Breast epithelium (tissue), 4 donors: ENCODE measurements at regions not wholly inside any gene's neighbourhood (a gene's known extent, or its start where the extent isn't known, plus 50 kb on each side); places are given as distances from the start of the nearest gene placed in this dataset.

ENCODE experiments used
- DNase-seq, 2 donors: peaks; one replicate each; pipeline ENCODE4 v3.0.0-alpha.2; 2019; ENCODE audit warnings: low spot score in 2 of 2
- H3K27ac ChIP-seq, 2 donors: fragments of 200-600 bp; sonication (generic) in 1 of 2; one replicate each; pipeline ENCODE4 v1.5.1; 2016 to 2019; ENCODE audit warnings: mild to moderate bottlenecking in 1 of 2
- H3K27me3 ChIP-seq, 2 donors: fragments of 200-600 bp; sonication (generic) in 1 of 2; one replicate each; pipeline versions ENCODE4 v1.5.1 to v1.6.0; 2017 to 2019; ENCODE audit warnings: control low read depth in 1 of 2, mild to moderate bottlenecking in 1 of 2
- H3K36me3 ChIP-seq: fragments of 200-600 bp; one replicate; pipeline ENCODE4 v1.5.1; 2019
- H3K4me1 ChIP-seq, 2 donors: fragments of 200-600 bp; sonication (generic); one replicate each; pipeline ENCODE4 v1.5.1; 2016 to 2019; ENCODE audit warnings: control low read depth in 1 of 2
- H3K4me3 ChIP-seq, 3 donors: fragments of 200-600 bp; sonication (generic); 1 replicate in 2 of 3; 2 replicates in 1 of 3; pipeline ENCODE4 v1.5.1; 2016 to 2019; ENCODE audit warnings: mild to moderate bottlenecking in 3 of 3, moderate library complexity in 2 of 3
- H3K9me3 ChIP-seq, 2 donors: fragments of 200-600 bp; sonication (generic) in 1 of 2; one replicate each; pipeline ENCODE4 v1.5.1; 2016 to 2019; ENCODE audit warnings: control low read depth in 1 of 2
- POLR2A ChIP-seq: fragments of 450-650 bp; IDR thresholded peaks from one replicate; pipeline ENCODE4 v1.6.1; 2016; ENCODE audit warnings: antibody characterized with exemption, mild to moderate bottlenecking, moderate library complexity
- POLR2AphosphoS5 ChIP-seq, 3 donors: sonication (generic); formaldehyde crosslinking; IDR thresholded peaks; one replicate each; pipeline ENCODE4 v1.6.1; 2017; ENCODE audit warnings: antibody characterized with exemption in 3 of 3
- intact Hi-C: fragments of 100-400 bp; cut with DNase I; formaldehyde crosslinking; loops from one replicate; pipeline ENCODE4 v1.15.1; 2023; ENCODE audit warnings: low total_unique reads
- TF ChIP-seq, protein P1 (sequence below), 3 donors: fragments of 450-650 bp; IDR thresholded peaks; one replicate each; pipeline ENCODE4 v1.5.1; 2016 to 2017; ENCODE audit warnings: antibody characterized with exemption in 3 of 3, mild to moderate bottlenecking in 3 of 3, moderate library complexity in 3 of 3

DNA sequence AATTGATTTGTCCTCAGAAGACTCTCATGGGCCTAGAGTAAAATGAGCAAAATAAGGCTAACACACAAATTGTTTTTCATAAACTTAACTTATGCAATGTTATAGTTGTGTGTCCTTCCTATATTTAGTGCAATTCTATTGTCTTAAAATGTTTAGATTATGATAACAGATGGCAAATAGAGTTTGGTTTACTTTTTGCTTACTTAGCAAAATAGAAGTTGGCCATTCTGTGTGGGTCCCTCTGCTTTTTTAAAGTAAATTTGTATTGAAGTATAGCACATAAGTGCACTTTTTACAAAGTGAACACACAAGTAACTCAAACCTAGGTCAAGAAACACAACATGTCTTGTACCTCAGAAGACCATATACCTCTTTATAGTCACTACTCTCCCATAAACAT lies 150.6 kb upstream of the RARB start:
- intact Hi-C loops, result no loop called here

DNA sequence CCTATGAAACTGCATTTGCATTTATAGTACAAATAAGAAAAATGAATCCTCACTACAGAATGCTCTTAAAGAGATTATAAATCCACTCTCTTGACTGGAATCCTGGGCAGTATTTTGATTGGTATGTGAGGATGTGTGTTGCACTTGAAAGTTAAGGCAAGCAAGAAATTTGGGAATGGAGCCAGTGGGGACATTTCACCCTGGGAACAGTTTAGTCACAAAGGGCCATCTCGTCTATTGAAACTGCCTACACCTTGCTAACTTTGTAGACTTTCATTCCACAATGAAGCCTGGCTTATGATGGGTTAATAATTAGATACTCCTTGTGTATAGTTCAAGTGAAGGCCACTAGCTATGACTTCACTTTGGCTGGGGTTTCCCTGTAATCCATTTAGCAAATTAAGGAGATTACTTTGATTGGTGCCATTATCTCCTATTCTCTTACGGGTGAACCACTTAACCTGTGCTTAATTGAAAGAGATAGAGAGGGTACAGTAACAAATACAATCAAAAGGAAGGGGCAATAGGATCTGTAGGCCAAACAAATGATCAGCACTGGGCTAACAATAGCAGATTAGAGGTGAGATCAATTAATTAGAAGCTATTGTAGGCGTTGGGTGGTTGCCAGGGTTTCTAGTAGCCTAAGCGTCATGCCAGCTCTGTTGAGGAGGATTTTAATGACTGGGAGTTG lies 146.9 kb upstream of the RARB start:
- no peaks in the 10 kb centered on the region for H3K4me1 ChIP-seq
- no peaks in the 10 kb centered on the region for H3K27me3 ChIP-seq
- no peaks in the 10 kb centered on the region for H3K36me3 ChIP-seq
- H3K9me3 ChIP-seq, result no peaks in the 10 kb centered on the region
- no peak overlapping the region for H3K27ac ChIP-seq
- TF ChIP-seq POLR2AphosphoS5 (IDR thresholded peaks at IDR 0.05), result no peak
- no peak for TF ChIP-seq POLR2A
- TF ChIP-seq, protein P1, sequence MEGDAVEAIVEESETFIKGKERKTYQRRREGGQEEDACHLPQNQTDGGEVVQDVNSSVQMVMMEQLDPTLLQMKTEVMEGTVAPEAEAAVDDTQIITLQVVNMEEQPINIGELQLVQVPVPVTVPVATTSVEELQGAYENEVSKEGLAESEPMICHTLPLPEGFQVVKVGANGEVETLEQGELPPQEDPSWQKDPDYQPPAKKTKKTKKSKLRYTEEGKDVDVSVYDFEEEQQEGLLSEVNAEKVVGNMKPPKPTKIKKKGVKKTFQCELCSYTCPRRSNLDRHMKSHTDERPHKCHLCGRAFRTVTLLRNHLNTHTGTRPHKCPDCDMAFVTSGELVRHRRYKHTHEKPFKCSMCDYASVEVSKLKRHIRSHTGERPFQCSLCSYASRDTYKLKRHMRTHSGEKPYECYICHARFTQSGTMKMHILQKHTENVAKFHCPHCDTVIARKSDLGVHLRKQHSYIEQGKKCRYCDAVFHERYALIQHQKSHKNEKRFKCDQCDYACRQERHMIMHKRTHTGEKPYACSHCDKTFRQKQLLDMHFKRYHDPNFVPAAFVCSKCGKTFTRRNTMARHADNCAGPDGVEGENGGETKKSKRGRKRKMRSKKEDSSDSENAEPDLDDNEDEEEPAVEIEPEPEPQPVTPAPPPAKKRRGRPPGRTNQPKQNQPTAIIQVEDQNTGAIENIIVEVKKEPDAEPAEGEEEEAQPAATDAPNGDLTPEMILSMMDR (IDR thresholded peaks at IDR 0.05), result no peak
- intact Hi-C loops, result no loop called here
- H3K4me3 ChIP-seq, result no peak overlapping the region
- no peak for DNase-seq

More for the DNA sequence above, 150.6 kb upstream of the RARB start:
- Histone ChIP-seq H3K4me1 (no peaks in the 10 kb centered on the region), H3K4me3 (no peak overlapping the region), H3K9me3 (no peaks in the 10 kb centered on the region), H3K36me3 (no peaks in the 10 kb centered on the region), H3K27me3 (no peaks in the 10 kb centered on the region), H3K27ac (no peak overlapping the region)
- no peak for DNase-seq
- TF ChIP-seq, protein P1 (IDR thresholded peaks at IDR 0.05), result no peak
- no peak for TF ChIP-seq POLR2A
- no peak for TF ChIP-seq POLR2AphosphoS5 (IDR thresholded peaks at IDR 0.05)

DNA sequence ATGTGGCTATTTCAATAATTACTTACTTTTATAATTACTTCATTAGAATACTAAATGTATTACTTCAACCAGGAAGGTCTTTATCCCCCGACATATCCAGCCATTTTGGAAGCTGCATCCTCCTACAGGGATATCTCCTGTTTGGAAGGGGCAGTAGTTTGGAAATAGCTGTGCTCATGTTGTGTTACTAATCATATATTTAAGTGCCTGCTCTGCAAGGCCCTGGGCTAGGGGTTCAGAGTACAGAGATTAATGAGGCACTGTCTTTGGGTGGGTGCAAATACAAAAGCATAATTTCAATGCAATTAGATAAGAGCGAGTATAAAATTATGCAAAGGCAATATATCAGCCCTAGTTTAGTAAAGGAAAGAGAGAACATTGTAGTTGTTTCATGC lies 146.3 kb upstream of the RARB start:
- TF ChIP-seq POLR2A, result no peak
- TF ChIP-seq, protein P1 (IDR thresholded peaks at IDR 0.05), result no peak
- TF ChIP-seq POLR2AphosphoS5 (IDR thresholded peaks at IDR 0.05), result no peak
- DNase-seq, result no peak
- Histone ChIP-seq H3K4me1 (no peaks in the 10 kb centered on the region), H3K27ac (no peak overlapping the region), H3K4me3 (no peak overlapping the region), H3K9me3 (no peaks in the 10 kb centered on the region), H3K36me3 (no peaks in the 10 kb centered on the region), H3K27me3 (no peaks in the 10 kb centered on the region)
- intact Hi-C loops, result no loop called here

DNA sequence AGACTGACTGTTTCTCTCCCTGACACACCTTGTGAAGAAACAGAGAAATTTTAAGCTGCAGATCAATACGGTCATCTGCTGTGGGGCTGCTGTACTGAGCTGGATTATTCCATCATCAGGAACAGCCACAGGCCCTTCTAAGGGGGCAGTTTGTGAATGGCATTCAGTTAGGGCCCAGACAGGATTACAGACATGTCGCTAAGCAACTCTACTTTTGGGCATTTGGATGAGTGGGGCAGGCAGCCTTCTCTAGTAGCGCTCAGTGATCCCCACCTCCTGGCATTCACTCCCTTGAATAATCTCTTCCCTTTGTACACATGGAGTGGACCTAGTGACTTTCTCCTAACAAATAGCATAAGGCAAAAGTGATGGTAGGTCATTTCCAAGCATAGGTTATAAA lies 144.4 kb upstream of the RARB start:
- Histone ChIP-seq H3K36me3 (no peaks in the 10 kb centered on the region), H3K4me1 (no peaks in the 10 kb centered on the region), H3K27me3 (no peaks in the 10 kb centered on the region), H3K27ac (no peak overlapping the region), H3K9me3 (no peaks in the 10 kb centered on the region), H3K4me3 (no peak overlapping the region)
- TF ChIP-seq POLR2A (no peak), POLR2AphosphoS5 (IDR thresholded peaks at IDR 0.05) (no peak)
- TF ChIP-seq, protein P1 (IDR thresholded peaks at IDR 0.05), result no peak
- intact Hi-C loops, result no loop called here
- no peak for DNase-seq

DNA sequence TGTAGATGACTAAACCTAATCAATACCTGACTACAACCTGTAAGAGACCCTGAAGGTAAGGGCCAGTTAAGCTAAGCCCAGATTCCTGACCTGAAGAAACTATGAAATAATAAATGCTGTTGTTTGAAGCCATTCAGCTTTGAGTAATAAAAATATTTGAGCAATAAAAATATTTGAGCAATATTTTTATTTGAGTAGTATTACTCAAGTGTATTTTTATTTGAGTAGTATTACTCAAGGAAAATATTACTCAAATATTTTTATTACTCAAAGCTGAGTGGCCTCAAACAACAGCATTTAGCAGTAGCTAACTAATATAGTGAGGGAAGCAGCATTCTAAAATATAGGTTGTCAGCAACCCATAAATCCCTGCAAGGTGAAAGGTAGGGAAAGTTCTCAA lies 143.8 kb upstream of the RARB start:
- TF ChIP-seq POLR2AphosphoS5 (IDR thresholded peaks at IDR 0.05) (no peak), POLR2A (no peak)
- TF ChIP-seq, protein P1 (IDR thresholded peaks at IDR 0.05), result no peak
- intact Hi-C loops, result no loop called here

More for the DNA sequence above, 143.8 kb upstream of the RARB start:
- DNase-seq, result no peak
- Histone ChIP-seq H3K27me3 (no peaks in the 10 kb centered on the region), H3K4me1 (no peaks in the 10 kb centered on the region), H3K9me3 (no peaks in the 10 kb centered on the region), H3K4me3 (no peak overlapping the region), H3K27ac (no peak overlapping the region), H3K36me3 (no peaks in the 10 kb centered on the region)
